H9 (cell line): ENCODE measurements at regions not wholly inside any gene's neighbourhood (a gene's known extent, or its start where the extent isn't known, plus 50 kb on each side); places are given as distances from the start of the nearest gene placed in this dataset.
"Not testable (repeated sequence)": the region's sequence is repeated elsewhere in the genome, so short reads cannot be mapped to it uniquely, and the experiment has no call there.

Experiments used
- DNase-seq: peaks from one replicate; pipeline ENCODE4 v3.0.0-alpha.2; 2017
- H2AFZ ChIP-seq: one replicate; pipeline ENCODE4 v1.6.1; 2013; ENCODE audit warnings: mild to moderate bottlenecking, low read length, control low read depth, moderate library complexity
- H2AK5ac ChIP-seq: 2 replicates; pipeline ENCODE4 v1.6.1; 2013; ENCODE audit warnings: low read length, control low read depth, mixed read lengths; ENCODE audit not compliant: insufficient read length
- H2BK120ac ChIP-seq: one replicate; pipeline ENCODE4 v1.6.1; 2013; ENCODE audit warnings: low read depth, mild to moderate bottlenecking, low read length, control low read depth, inconsistent platforms; ENCODE audit not compliant: poor library complexity, severe bottlenecking
- H2BK12ac ChIP-seq: 2 replicates; pipeline ENCODE4 v1.6.1; 2013; ENCODE audit warnings: low read length, control low read depth, mixed read lengths, low read depth; ENCODE audit not compliant: insufficient read length
- H2BK15ac ChIP-seq: 2 replicates; pipeline ENCODE4 v1.6.1; 2013; ENCODE audit warnings: low read depth, low read length, control low read depth
- H2BK20ac ChIP-seq: one replicate; pipeline ENCODE4 v1.6.1; 2013; ENCODE audit warnings: low read depth, mild to moderate bottlenecking, low read length, control low read depth, inconsistent platforms; ENCODE audit not compliant: poor library complexity, severe bottlenecking
- H2BK5ac ChIP-seq: 2 replicates; pipeline ENCODE4 v1.6.1; 2013; ENCODE audit warnings: low read length, control low read depth, mixed read lengths; ENCODE audit not compliant: insufficient read length
- H3K14ac ChIP-seq: 2 replicates; pipeline ENCODE4 v1.6.1; 2013; ENCODE audit warnings: low read length, control low read depth; ENCODE audit not compliant: insufficient read depth
- H3K18ac ChIP-seq: 2 replicates; pipeline ENCODE4 v1.6.1; 2013; ENCODE audit warnings: low read depth, mild to moderate bottlenecking, mixed read lengths, low read length, control low read depth; ENCODE audit not compliant: insufficient read length
- H3K23ac ChIP-seq: 2 replicates; pipeline ENCODE4 v1.6.1; 2013; ENCODE audit warnings: low read length, control low read depth, mixed read lengths, low read depth; ENCODE audit not compliant: insufficient read length
- H3K23me2 ChIP-seq: 2 replicates; pipeline ENCODE4 v1.6.1; 2013; ENCODE audit warnings: low read depth, mild to moderate bottlenecking, mixed read lengths, low read length, control low read depth; ENCODE audit not compliant: insufficient read length, poor library complexity, severe bottlenecking
- H3K27ac ChIP-seq: 2 replicates; pipeline ENCODE4 v1.5.1; 2013; ENCODE audit warnings: low read length, control low read depth, mixed read lengths, low read depth; ENCODE audit not compliant: insufficient read length
- H3K27me3 ChIP-seq: 2 replicates; pipeline ENCODE4 v1.6.1; 2013; ENCODE audit warnings: low read length, control low read depth, inconsistent platforms; ENCODE audit not compliant: insufficient read depth
- H3K4ac ChIP-seq: 2 replicates; pipeline ENCODE4 v1.6.1; 2013; ENCODE audit warnings: low read depth, mild to moderate bottlenecking, control low read depth, inconsistent platforms, low read length, moderate library complexity
- H3K4me1 ChIP-seq: 2 replicates; pipeline ENCODE4 v1.6.1; 2013; ENCODE audit warnings: low read length, control low read depth, inconsistent platforms; ENCODE audit not compliant: insufficient read depth
- H3K4me2 ChIP-seq: 2 replicates; pipeline ENCODE4 v1.6.1; 2013; ENCODE audit warnings: low read length, control low read depth, mixed read lengths; ENCODE audit not compliant: insufficient read length, insufficient read depth
- H3K56ac ChIP-seq: 2 replicates; pipeline ENCODE4 v1.6.1; 2013; ENCODE audit warnings: low read depth, mild to moderate bottlenecking, mixed read lengths, low read length, control low read depth; ENCODE audit not compliant: insufficient read length
- H3K79me1 ChIP-seq: 2 replicates; pipeline ENCODE4 v1.6.1; 2013; ENCODE audit warnings: low read depth, mild to moderate bottlenecking, moderate library complexity, low read length, control low read depth, inconsistent platforms; ENCODE audit not compliant: insufficient read depth, poor library complexity, severe bottlenecking
- H3K79me2 ChIP-seq: 2 replicates; pipeline ENCODE4 v1.6.1; 2013; ENCODE audit warnings: low read length, control low read depth, inconsistent platforms; ENCODE audit not compliant: insufficient read depth
- H3K9ac ChIP-seq: 2 replicates; pipeline ENCODE4 v1.6.1; 2013; ENCODE audit warnings: low read length, control low read depth, mixed read lengths; ENCODE audit not compliant: insufficient read length; ENCODE audit errors: extremely low read depth
- H3K9me3 ChIP-seq: one replicate; pipeline ENCODE4 v1.6.1; 2013; ENCODE audit warnings: low read depth, low read length, inconsistent platforms; ENCODE audit not compliant: control insufficient read depth
- H3T11ph ChIP-seq: one replicate; pipeline ENCODE4 v1.6.1; 2013; ENCODE audit warnings: mild to moderate bottlenecking, low read length, control low read depth, inconsistent platforms
- H4K20me1 ChIP-seq: one replicate; pipeline ENCODE4 v1.6.1; 2013; ENCODE audit not compliant: control insufficient read depth, insufficient read length, insufficient read depth
- H4K5ac ChIP-seq: 2 replicates; pipeline ENCODE4 v1.6.1; 2013; ENCODE audit warnings: low read depth, mild to moderate bottlenecking, mixed read lengths, low read length, control low read depth; ENCODE audit not compliant: insufficient read length
- H4K8ac ChIP-seq: replicated peaks from 2 replicates; pipeline ENCODE4 v1.6.1; 2013; ENCODE audit warnings: low read length, control low read depth, mixed read lengths, low read depth; ENCODE audit not compliant: insufficient read length
- H4K91ac ChIP-seq: 2 replicates; pipeline ENCODE4 v1.6.1; 2013; ENCODE audit warnings: low read depth, mild to moderate bottlenecking, moderate library complexity, mixed read lengths, low read length, control low read depth; ENCODE audit not compliant: insufficient read length
- H3K27ac Mint-ChIP-seq, 3 experiments: 2 replicates in 2 of 3; 3 replicates in 1 of 3; pipeline ENCODE4 v1.8.0; 2020 to 2021; ENCODE audit warnings: mixed read lengths in 3 of 3, mild to moderate bottlenecking in 1 of 3, moderate library complexity in 1 of 3
- H3K27me3 Mint-ChIP-seq: 2 replicates; pipeline ENCODE4 v1.8.0; 2021; ENCODE audit warnings: low read depth, mild to moderate bottlenecking, moderate library complexity, mixed read lengths
- H3K36me3 Mint-ChIP-seq, 3 experiments: 2 replicates in 2 of 3; 3 replicates in 1 of 3; pipeline ENCODE4 v1.8.0; 2020 to 2021; ENCODE audit warnings: low read depth in 3 of 3, mixed read lengths in 3 of 3; ENCODE audit not compliant: insufficient read depth in 1 of 3
- H3K4me1 Mint-ChIP-seq, 2 experiments: 2 replicates each; pipeline ENCODE4 v1.8.0; 2020; ENCODE audit warnings: mixed read lengths in 2 of 2
- H3K4me3 Mint-ChIP-seq, 2 experiments: 2 replicates in 1 of 2; 3 replicates in 1 of 2; pipeline ENCODE4 v1.8.0; 2020 to 2021; ENCODE audit warnings: mild to moderate bottlenecking in 2 of 2, mixed read lengths in 2 of 2, moderate library complexity in 1 of 2
- H3K9me3 Mint-ChIP-seq, 2 experiments: 2 replicates in 1 of 2; 3 replicates in 1 of 2; pipeline ENCODE4 v1.8.0; 2020; ENCODE audit warnings: mild to moderate bottlenecking in 2 of 2, mixed read lengths in 2 of 2, moderate library complexity in 1 of 2
- CTCF ChIP-seq: fragments of 200-600 bp; sonication (generic); conservative IDR thresholded peaks from 3 replicates; pipeline ENCODE4 v1.8.0; 2021; ENCODE audit warnings: antibody characterized with exemption, mild to moderate bottlenecking
- WGBS: extraction: QIAGEN DNeasy Blood & Tissue Kit; methylation state at CpG from one replicate; pipeline ENCODE4 v1.1.7; 2013; ENCODE audit warnings: missing lambda C conversion rate, low lambda C conversion rate, mixed read lengths; ENCODE audit not compliant: insufficient read length; ENCODE audit errors: extremely low coverage; 5-methylcytosine and 5-hydroxymethylcytosine counted together

- H3K18ac ChIP-seq: no peak overlapping the region
- no peaks in the 10 kb centered on the region for H3K79me2 ChIP-seq
- Mint-ChIP-seq H3K27me3 (peaks cover 2% of the 10 kb centered on the region; the same call in 1 of the 2 replicates), H3K36me3 (peaks cover 30 to 34% (median 31%) of the 10 kb centered on the region in 3 experiments), H3K4me1 (peaks cover 11 to 18% of the 10 kb centered on the region in 2 experiments), H3K27ac (no peak overlapping the region), H3K9me3 (peaks cover 32 to 39% of the 10 kb centered on the region in 2 experiments), H3K4me3 (no peak overlapping the region)
- H3T11ph ChIP-seq: no peak overlapping the region
- H2BK12ac ChIP-seq: no peak overlapping the region
- H2AFZ ChIP-seq: no peak overlapping the region
- no peaks in the 10 kb centered on the region for H3K79me1 ChIP-seq
- H3K14ac ChIP-seq: no peak overlapping the region
- DNase-seq: no peak
- H3K9me3 ChIP-seq: peaks cover 23% of the 10 kb centered on the region
- no peak overlapping the region for H2BK120ac ChIP-seq
- no peak overlapping the region for H3K27ac ChIP-seq
- H2BK5ac ChIP-seq: no peak overlapping the region
- H3K56ac ChIP-seq: no peak overlapping the region
- no peak overlapping the region for H2BK15ac ChIP-seq
- no peak for TF ChIP-seq CTCF
- H3K4me2 ChIP-seq: no peak overlapping the region
- H2BK20ac ChIP-seq: no peak overlapping the region
- H2AK5ac ChIP-seq: no peak overlapping the region
- no peak overlapping the region for H4K91ac ChIP-seq
- H4K20me1 ChIP-seq: no peaks in the 10 kb centered on the region
- H3K23me2 ChIP-seq: no peaks in the 10 kb centered on the region
- no peak overlapping the region for H3K4ac ChIP-seq
- H4K5ac ChIP-seq: no peak overlapping the region
- H4K8ac ChIP-seq: no peak overlapping the region
- H3K27me3 ChIP-seq: no peaks in the 10 kb centered on the region
- H3K23ac ChIP-seq: no peak overlapping the region
- H3K9ac ChIP-seq: no peak overlapping the region
- H3K4me1 ChIP-seq: no peaks in the 10 kb centered on the region; the same call in 1 of the 2 replicates
Observed at GRCh38 chr10:128203028-128203427, 76.8 kb upstream of the MKI67 start.

DNA sequence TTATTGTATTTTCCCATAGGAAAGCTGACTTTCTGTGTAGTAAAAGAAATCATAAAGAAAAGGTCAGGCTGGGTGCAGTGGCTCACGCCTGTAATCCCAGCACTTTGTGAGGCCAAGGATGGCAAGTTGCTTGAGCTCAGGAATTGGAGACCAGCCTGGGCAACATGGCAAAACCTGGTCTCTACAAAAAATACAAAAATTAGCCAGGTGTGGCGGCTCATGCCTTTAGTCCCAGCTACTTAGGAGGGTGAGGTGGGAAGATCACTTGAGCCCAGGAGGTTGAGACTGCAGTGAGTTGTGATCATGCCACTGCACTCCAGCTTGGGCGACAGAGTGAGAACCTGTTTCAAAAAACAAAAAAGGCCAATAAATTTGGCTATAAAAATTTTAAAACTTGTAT is 79.4 kb upstream of the MKI67 start:
- not testable (repeated sequence) for H3K79me1 ChIP-seq, H3K4me3 Mint-ChIP-seq, H2AK5ac ChIP-seq, H4K8ac ChIP-seq, H3K23ac ChIP-seq, H4K20me1 ChIP-seq, H3K18ac ChIP-seq, H2BK15ac ChIP-seq, H3K27me3 Mint-ChIP-seq, H3K9ac ChIP-seq, H3K4ac ChIP-seq, H2BK12ac ChIP-seq, DNase-seq, H2AFZ ChIP-seq, H3K14ac ChIP-seq, H2BK120ac ChIP-seq, H3K79me2 ChIP-seq, H3K56ac ChIP-seq, H2BK5ac ChIP-seq, H3K27ac ChIP-seq, H2BK20ac ChIP-seq, H3K4me2 ChIP-seq, H3K27me3 ChIP-seq, H3T11ph ChIP-seq, H4K91ac ChIP-seq, H3K27ac Mint-ChIP-seq, H3K4me1 ChIP-seq, H4K5ac ChIP-seq, H3K23me2 ChIP-seq
- H3K9me3 ChIP-seq: peaks cover 20% of the 10 kb centered on the region
- no CpG with 5 or more reads among the region's 3 CpGs for WGBS
- H3K4me1 Mint-ChIP-seq: peaks cover 11 to 14% of the 10 kb centered on the region in 2 experiments
- peaks cover 29 to 31% (median 30%) of the 10 kb centered on the region in 3 experiments for H3K36me3 Mint-ChIP-seq
- peaks cover 31 to 33% of the 10 kb centered on the region in 2 experiments for H3K9me3 Mint-ChIP-seq
